Endothelial cell of umbilical vein (primary cell): ENCODE measurements at regions not wholly inside any gene's neighbourhood (a gene's known extent, or its start where the extent isn't known, plus 50 kb on each side); places are given as distances from the start of the nearest gene placed in this dataset.

Experiments
- BruUV-seq: library from RNA; stranded (reverse); fragments of 400-500 nt; replicated peaks from 2 replicates; lab custom pipeline; 2021; lab: Mats Ljungman, UMichigan
- CTCF ChIA-PET: fragments of 300-600, 350-600 bp; sonication (Branson Sonifier 250); formaldehyde crosslinking; loops from one replicate; lab custom pipeline; 2021; ENCODE audit warnings: antibody characterized with exemption, inconsistent platforms; lab: Charles Lee
- POLR2A ChIA-PET: fragments of 300-600, 350-600 bp; sonication (Branson Sonifier 250); formaldehyde crosslinking; loops from one replicate; lab custom pipeline; 2021; ENCODE audit warnings: antibody characterized with exemption, inconsistent platforms; lab: Charles Lee
- DNase-seq: peaks from one replicate; pipeline ENCODE4 v3.0.0-alpha.2; 2011; ENCODE audit warnings: low read depth, low spot score
- FAIRE-seq: peaks from 2 replicates; lab custom pipeline; 2011; peaks lifted over from hg19 to GRCh38; lab: Jason Lieb, UNC
- H2AFZ ChIP-seq: 2 replicates; pipeline ENCODE4 v1.6.0; 2012; ENCODE audit warnings: low read depth, low read length, control low read depth, inconsistent platforms
- H3K27ac ChIP-seq: 2 replicates; pipeline ENCODE4 v1.5.1; 2011; ENCODE audit warnings: low read depth, mild to moderate bottlenecking, control low read depth, low read length, moderate library complexity; ENCODE audit not compliant: insufficient read depth
- H3K27me3 ChIP-seq, 2 experiments: 2 replicates each; pipeline versions ENCODE4 v1.6.0 to v1.6.1; 2011; ENCODE audit warnings: low read length in 2 of 2, mixed read lengths in 1 of 2; ENCODE audit not compliant: control insufficient read depth in 2 of 2, insufficient read depth in 2 of 2
- H3K36me3 ChIP-seq, 2 experiments: 2 replicates in 1 of 2; 3 replicates in 1 of 2; pipeline ENCODE4 v1.5.1; 2011; ENCODE audit warnings: low read length in 2 of 2, mild to moderate bottlenecking in 1 of 2, moderate library complexity in 1 of 2; ENCODE audit not compliant: control insufficient read depth in 2 of 2, insufficient read depth in 2 of 2; ENCODE audit errors: extremely low read depth in 1 of 2
- H3K4me1 ChIP-seq: 3 replicates; pipeline ENCODE4 v1.5.1; 2011; ENCODE audit warnings: mild to moderate bottlenecking, low read length; ENCODE audit not compliant: control insufficient read depth, insufficient read depth; ENCODE audit errors: extremely low read depth
- H3K4me2 ChIP-seq: 2 replicates; pipeline ENCODE4 v1.6.1; 2011; ENCODE audit warnings: low read length, control low read depth, mixed read lengths; ENCODE audit not compliant: insufficient read depth
- H3K4me3 ChIP-seq, 3 experiments: fragments of 200-600 bp in 1 of 3; sonication (generic), shearing (Covaris generic) in 1 of 3; replicated peaks in 1 of 3; 2 replicates each; pipeline ENCODE4 v1.5.1; 2011 to 2016; ENCODE audit warnings: control low read depth in 3 of 3, low read length in 3 of 3, mild to moderate bottlenecking in 2 of 3, inconsistent platforms in 1 of 3, low read depth in 1 of 3, moderate library complexity in 1 of 3; ENCODE audit not compliant: insufficient read depth in 1 of 3
- H3K79me2 ChIP-seq: 2 replicates; pipeline ENCODE4 v1.6.0; 2012; ENCODE audit warnings: low read length, inconsistent platforms; ENCODE audit not compliant: control insufficient read depth, insufficient read depth
- H3K9ac ChIP-seq: replicated peaks from 2 replicates; pipeline ENCODE3; 2011; ENCODE audit warnings: low read length, control low read depth; ENCODE audit not compliant: insufficient read depth; ENCODE audit errors: extremely low read depth
- H3K9me1 ChIP-seq: replicated peaks from 3 replicates; pipeline ENCODE4 v1.6.0; 2011; ENCODE audit warnings: mild to moderate bottlenecking, low read length; ENCODE audit not compliant: control insufficient read depth, insufficient read depth; ENCODE audit errors: extremely low read depth
- H3K9me3 ChIP-seq: replicated peaks from 2 replicates; pipeline ENCODE4 v1.5.1; 2012; ENCODE audit warnings: low read length, inconsistent platforms; ENCODE audit not compliant: control insufficient read depth, insufficient read depth
- H4K20me1 ChIP-seq: replicated peaks from 2 replicates; pipeline ENCODE3; 2011; ENCODE audit warnings: mild to moderate bottlenecking, low read length; ENCODE audit not compliant: control insufficient read depth, insufficient read depth; ENCODE audit errors: extremely low read depth
- EZH2 ChIP-seq: IDR thresholded peaks from 2 replicates; pipeline ENCODE4 v1.6.1; 2012; ENCODE audit warnings: borderline replicate concordance, low read depth, mild to moderate bottlenecking, moderate library complexity, low read length, inconsistent platforms; ENCODE audit not compliant: severe bottlenecking
- FOS ChIP-seq: IDR thresholded peaks from 2 replicates; pipeline ENCODE4 v1.6.1; 2011; ENCODE audit warnings: mild to moderate bottlenecking, low read length, moderate library complexity, borderline replicate concordance; ENCODE audit not compliant: insufficient read depth
- GATA2 ChIP-seq: IDR thresholded peaks from 2 replicates; pipeline ENCODE4 v1.7.0; 2011; ENCODE audit warnings: low read depth, mild to moderate bottlenecking, moderate library complexity, mixed read lengths, low read length; ENCODE audit not compliant: insufficient read length, insufficient read depth
- JUN ChIP-seq: IDR thresholded peaks from 2 replicates; pipeline ENCODE4 v1.6.1; 2011; ENCODE audit warnings: borderline replicate concordance, low read depth; ENCODE audit not compliant: insufficient read length, insufficient read depth
- MYC ChIP-seq: IDR thresholded peaks from one replicate; pipeline ENCODE4 v1.6.1; 2011; ENCODE audit warnings: mild to moderate bottlenecking, low read depth, low read length
- POLR2A ChIP-seq: IDR thresholded peaks from 2 replicates; pipeline ENCODE4 v1.6.1; 2012; ENCODE audit warnings: low read depth, mild to moderate bottlenecking, control low read depth, low read length
- POLR2AphosphoS5 ChIP-seq: IDR thresholded peaks from 2 replicates; pipeline ENCODE4 v1.6.1; 2012; ENCODE audit warnings: low read depth, mild to moderate bottlenecking, control low read depth, low read length, moderate library complexity; ENCODE audit not compliant: insufficient read depth
- dilution Hi-C: fragments of 300-500 bp; cut with MboI; formaldehyde crosslinking; loops from one replicate; pipeline ENCODE4 v1.15.0; 2019; ENCODE audit warnings: low sequenced_read_pairs; ENCODE audit not compliant: extremely low pct_ligation_motif_present
- intact Hi-C: fragments of 100-400 bp; cut with micrococcal nuclease; formaldehyde crosslinking; loops from one replicate; pipeline ENCODE4 v1.10.0; 2022
- TF ChIP-seq, protein P1 (sequence below), 2 donors: IDR thresholded peaks; 1 replicate in 1 of 2; 2 replicates in 1 of 2; pipeline ENCODE4 v1.5.1; 2011; ENCODE audit warnings: low read length in 2 of 2, mild to moderate bottlenecking in 2 of 2, moderate library complexity in 2 of 2, control low read depth in 1 of 2, inconsistent platforms in 1 of 2, low read depth in 1 of 2; ENCODE audit not compliant: insufficient read depth in 1 of 2; ENCODE audit errors: extremely low read depth in 1 of 2
- TF ChIP-seq, protein P2 (sequence below): IDR thresholded peaks from 2 replicates; pipeline ENCODE4 v1.6.1; 2011; ENCODE audit not compliant: insufficient read depth, insufficient read length

DNA sequence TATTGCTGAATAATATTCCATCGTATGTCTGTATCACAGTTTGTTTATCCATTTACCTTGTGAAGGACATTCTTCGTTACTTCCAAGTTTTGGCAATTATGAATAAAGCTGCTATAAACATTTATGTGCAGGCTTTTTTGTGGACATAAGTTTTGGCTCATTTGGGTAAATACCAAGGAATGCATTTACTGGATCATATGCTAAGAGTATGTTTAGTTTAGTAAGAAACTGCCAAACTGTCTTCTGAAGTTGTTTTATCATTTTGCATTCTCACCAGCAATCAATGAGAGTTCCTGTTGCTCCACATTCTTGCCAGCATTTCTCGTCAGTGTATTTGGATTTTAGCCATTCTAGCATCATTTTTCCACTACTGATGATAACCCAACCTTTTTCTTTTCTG, 232.7 kb upstream of the NR3C2 start:
- dilution Hi-C loops = no loop called here
- no peak overlapping the region for H3K4me3 ChIP-seq
- no peaks in the 10 kb centered on the region for H3K4me1 ChIP-seq
- no peak overlapping the region for H3K9ac ChIP-seq
- H4K20me1 ChIP-seq = no peaks in the 10 kb centered on the region
- H3K4me2 ChIP-seq = no peak overlapping the region
- FAIRE-seq = no peak
- no peaks in the 10 kb centered on the region for H3K27me3 ChIP-seq
- DNase-seq = no peak
- no peak overlapping the region for H2AFZ ChIP-seq
- ChIA-PET POLR2A (no interaction called here), CTCF (no interaction called here)
- H3K9me1 ChIP-seq = no peaks in the 10 kb centered on the region
- no peaks in the 10 kb centered on the region for H3K9me3 ChIP-seq
- H3K36me3 ChIP-seq = no peaks in the 10 kb centered on the region
- H3K27ac ChIP-seq = no peak overlapping the region
- TF ChIP-seq, protein P1, sequence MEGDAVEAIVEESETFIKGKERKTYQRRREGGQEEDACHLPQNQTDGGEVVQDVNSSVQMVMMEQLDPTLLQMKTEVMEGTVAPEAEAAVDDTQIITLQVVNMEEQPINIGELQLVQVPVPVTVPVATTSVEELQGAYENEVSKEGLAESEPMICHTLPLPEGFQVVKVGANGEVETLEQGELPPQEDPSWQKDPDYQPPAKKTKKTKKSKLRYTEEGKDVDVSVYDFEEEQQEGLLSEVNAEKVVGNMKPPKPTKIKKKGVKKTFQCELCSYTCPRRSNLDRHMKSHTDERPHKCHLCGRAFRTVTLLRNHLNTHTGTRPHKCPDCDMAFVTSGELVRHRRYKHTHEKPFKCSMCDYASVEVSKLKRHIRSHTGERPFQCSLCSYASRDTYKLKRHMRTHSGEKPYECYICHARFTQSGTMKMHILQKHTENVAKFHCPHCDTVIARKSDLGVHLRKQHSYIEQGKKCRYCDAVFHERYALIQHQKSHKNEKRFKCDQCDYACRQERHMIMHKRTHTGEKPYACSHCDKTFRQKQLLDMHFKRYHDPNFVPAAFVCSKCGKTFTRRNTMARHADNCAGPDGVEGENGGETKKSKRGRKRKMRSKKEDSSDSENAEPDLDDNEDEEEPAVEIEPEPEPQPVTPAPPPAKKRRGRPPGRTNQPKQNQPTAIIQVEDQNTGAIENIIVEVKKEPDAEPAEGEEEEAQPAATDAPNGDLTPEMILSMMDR (IDR thresholded peaks at IDR 0.05; ENCODE audit: extremely low read depth in 1 of 2, insufficient read depth in 1 of 2, low read depth in 1 of 2, low read length in 2 of 2) = no peak
- TF ChIP-seq JUN = no peak
- TF ChIP-seq MYC = no peak
- no peak for TF ChIP-seq FOS
- TF ChIP-seq GATA2 = no peak
- TF ChIP-seq EZH2 = no peak
- TF ChIP-seq POLR2AphosphoS5 = no peak
- TF ChIP-seq, protein P2, sequence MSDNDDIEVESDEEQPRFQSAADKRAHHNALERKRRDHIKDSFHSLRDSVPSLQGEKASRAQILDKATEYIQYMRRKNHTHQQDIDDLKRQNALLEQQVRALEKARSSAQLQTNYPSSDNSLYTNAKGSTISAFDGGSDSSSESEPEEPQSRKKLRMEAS = no peak
- TF ChIP-seq POLR2A = no peak
- H3K79me2 ChIP-seq = no peaks in the 10 kb centered on the region
- no TSS peak for BruUV-seq
- intact Hi-C loops = no loop called here
